HG03095 (cell line): ENCODE measurements at regions not wholly inside any gene's neighbourhood (a gene's known extent, or its start where the extent isn't known, plus 50 kb on each side); places are given as distances from the start of the nearest gene placed in this dataset.
A peak's percentile ranks its signal among the peaks of the same experiment; 100 is the strongest.
"Not testable (repeated sequence)": the region's sequence is repeated elsewhere in the genome, so short reads cannot be mapped to it uniquely, and the experiment has no call there.

Experiments
- ATAC-seq: cut with Tn5 transposase; IDR thresholded peaks from one replicate; pipeline ENCODE4 v1.9.1; 2021; ENCODE audit warnings: moderate library complexity; ENCODE audit not compliant: unreplicated experiment

GRCh38 chr2:19109518-19109917 is 248.9 kb downstream of the OSR1 start:
- no peak for ATAC-seq

GRCh38 chr2:19106376-19106775 is 252.0 kb downstream of the OSR1 start:
- no peak for ATAC-seq

- no peak for ATAC-seq
These were observed 253.9 kb downstream of the OSR1 start for GRCh38 chr2:19104503-19104902.

GRCh38 chr2:19102696-19103423 is 255.6 kb downstream of the OSR1 start:
- no peak for ATAC-seq

GRCh38 chr2:19101968-19102367 is 256.5 kb downstream of the OSR1 start:
- ATAC-seq, result no peak

GRCh38 chr2:19100570-19100969 is 257.9 kb downstream of the OSR1 start:
- ATAC-seq, result no peak

- no peak for ATAC-seq
These were observed 259.2 kb downstream of the OSR1 start for GRCh38 chr2:19099181-19099580.

GRCh38 chr2:19098467-19099160 is 259.8 kb downstream of the OSR1 start:
- no peak for ATAC-seq

GRCh38 chr2:19089476-19089875 is 268.9 kb downstream of the OSR1 start:
- ATAC-seq, result not testable (repeated sequence)

GRCh38 chr2:19086231-19086651 is 272.2 kb downstream of the OSR1 start:
- ATAC-seq, result no peak

GRCh38 chr2:19078709-19079108 is 279.7 kb downstream of the OSR1 start:
- ATAC-seq, result no peak

- ATAC-seq, result no peak
These were observed 284.9 kb downstream of the OSR1 start for GRCh38 chr2:19073522-19073921.

GRCh38 chr2:19072161-19072560 is 286.3 kb downstream of the OSR1 start:
- ATAC-seq, result no peak

- no peak for ATAC-seq
These were observed 287.5 kb downstream of the OSR1 start for GRCh38 chr2:19070886-19071285.

GRCh38 chr2:19068206-19068605 is 290.2 kb downstream of the OSR1 start:
- ATAC-seq, result no peak

- ATAC-seq, result no peak
These were observed 296.1 kb downstream of the OSR1 start for GRCh38 chr2:19062370-19062769.

- ATAC-seq, result no peak
These were observed 299.3 kb downstream of the OSR1 start for GRCh38 chr2:19059076-19059475.

GRCh38 chr2:19051203-19051831 is 307.1 kb downstream of the OSR1 start:
- no peak for ATAC-seq

- no peak for ATAC-seq
These were observed 308.1 kb downstream of the OSR1 start for GRCh38 chr2:19050354-19050753.

- no peak for ATAC-seq
These were observed 309.7 kb downstream of the OSR1 start for GRCh38 chr2:19048593-19049266.

GRCh38 chr2:19046986-19047780 is 311.2 kb downstream of the OSR1 start:
- peak; percentile 91 for ATAC-seq
